ENCODE measurements at regions not wholly inside any gene's neighbourhood (a gene's known extent, or its start where the extent isn't known, plus 50 kb on each side); places are given as distances from the start of the nearest gene placed in this dataset.
A peak's percentile ranks its signal among the peaks of the same experiment; 100 is the strongest.

- no peaks in the 10 kb centered on the region for H3K27me3 ChIP-seq (ENCODE audit: insufficient read depth, poor library complexity, severe bottlenecking)
- DNase-seq (ENCODE audit: low spot score) = no peak
- no peaks in the 10 kb centered on the region for H3K36me3 ChIP-seq (ENCODE audit: low read depth)
- no peak overlapping the region for H3K27ac ChIP-seq (ENCODE audit: poor library complexity, severe bottlenecking)
- no peaks in the 10 kb centered on the region for H3K4me1 ChIP-seq (ENCODE audit: insufficient read depth, poor library complexity, severe bottlenecking)
- ATAC-seq (ENCODE audit: low read depth) = no peak
- no peak for TF ChIP-seq CTCF (IDR thresholded peaks at IDR 0.05; ENCODE audit: poor library complexity, severe bottlenecking)
- no peaks in the 10 kb centered on the region for H3K9me3 ChIP-seq (ENCODE audit: severe bottlenecking)
- no peak overlapping the region for H3K4me3 ChIP-seq (ENCODE audit: severe bottlenecking)
Measured at GRCh38 chr2:239822146-239822831, 202.9 kb downstream of the NDUFA10 start.

- no peak for TF ChIP-seq CTCF (IDR thresholded peaks at IDR 0.05; ENCODE audit: poor library complexity, severe bottlenecking)
- no peaks in the 10 kb centered on the region for H3K9me3 ChIP-seq (ENCODE audit: severe bottlenecking)
Measured at GRCh38 chr2:239821694-239822075, 203.5 kb downstream of the NDUFA10 start.

GRCh38 chr2:239820836-239821693 lies 204.1 kb downstream of the NDUFA10 start:
- Histone ChIP-seq H3K27ac (ENCODE audit: poor library complexity, severe bottlenecking) (no peak overlapping the region), H3K4me1 (ENCODE audit: insufficient read depth, poor library complexity, severe bottlenecking) (no peaks in the 10 kb centered on the region), H3K36me3 (ENCODE audit: low read depth) (no peaks in the 10 kb centered on the region), H3K9me3 (ENCODE audit: severe bottlenecking) (no peaks in the 10 kb centered on the region), H3K27me3 (ENCODE audit: insufficient read depth, poor library complexity, severe bottlenecking) (no peaks in the 10 kb centered on the region), H3K4me3 (ENCODE audit: severe bottlenecking) (no peak overlapping the region)
- no peak for ATAC-seq (ENCODE audit: low read depth)
- no peak for TF ChIP-seq CTCF (IDR thresholded peaks at IDR 0.05; ENCODE audit: poor library complexity, severe bottlenecking)
- peak; percentile 38 for DNase-seq (ENCODE audit: low spot score)

More at GRCh38 chr2:239821694-239822075, 203.5 kb downstream of the NDUFA10 start:
- Histone ChIP-seq H3K36me3 (ENCODE audit: low read depth) (no peaks in the 10 kb centered on the region), H3K27ac (ENCODE audit: poor library complexity, severe bottlenecking) (no peak overlapping the region), H3K4me3 (ENCODE audit: severe bottlenecking) (no peak overlapping the region), H3K27me3 (ENCODE audit: insufficient read depth, poor library complexity, severe bottlenecking) (no peaks in the 10 kb centered on the region), H3K4me1 (ENCODE audit: insufficient read depth, poor library complexity, severe bottlenecking) (no peaks in the 10 kb centered on the region)
- no peak for ATAC-seq (ENCODE audit: low read depth)
- DNase-seq (ENCODE audit: low spot score) = no peak

GRCh38 chr2:239819974-239820555 lies 205.1 kb downstream of the NDUFA10 start:
- H3K36me3 ChIP-seq (ENCODE audit: low read depth) = no peaks in the 10 kb centered on the region
- TF ChIP-seq CTCF (IDR thresholded peaks at IDR 0.05; ENCODE audit: poor library complexity, severe bottlenecking) = no peak
- H3K4me1 ChIP-seq (ENCODE audit: insufficient read depth, poor library complexity, severe bottlenecking) = no peaks in the 10 kb centered on the region
- no peak overlapping the region for H3K4me3 ChIP-seq (ENCODE audit: severe bottlenecking)
- no peak overlapping the region for H3K27ac ChIP-seq (ENCODE audit: poor library complexity, severe bottlenecking)
- ATAC-seq (ENCODE audit: low read depth) (no peak), DNase-seq (ENCODE audit: low spot score) (peak; percentile 38)
- no peaks in the 10 kb centered on the region for H3K9me3 ChIP-seq (ENCODE audit: severe bottlenecking)
- H3K27me3 ChIP-seq (ENCODE audit: insufficient read depth, poor library complexity, severe bottlenecking) = no peaks in the 10 kb centered on the region
